B cell (primary cell): ENCODE measurements at regions not wholly inside any gene's neighbourhood (a gene's known extent, or its start where the extent isn't known, plus 50 kb on each side); places are given as distances from the start of the nearest gene placed in this dataset.

Experiments
- ATAC-seq: fragments of 200-7000 bp; cut with Tn5 transposase; one replicate; pipeline ENCODE4 v1.10.0; 2021; ENCODE audit warnings: low read depth, mild to moderate bottlenecking, moderate number of reproducible peaks, moderate library complexity
- CTCF ChIA-PET: fragments of 350-600 bp; sonication (Branson Sonifier 250); formaldehyde crosslinking; loops from one replicate; lab custom pipeline; 2021; ENCODE audit warnings: antibody characterized with exemption, inconsistent platforms; lab: Charles Lee
- POLR2A ChIA-PET: fragments of 350-600 bp; sonication (Branson Sonifier 250); formaldehyde crosslinking; loops from one replicate; lab custom pipeline; 2021; ENCODE audit warnings: antibody characterized with exemption; lab: Charles Lee
- DNase-seq: peaks from one replicate; pipeline ENCODE4 v3.0.0; 2013
- H2AFZ ChIP-seq: 2 replicates; pipeline ENCODE4 v1.6.1; 2012; ENCODE audit warnings: mild to moderate bottlenecking, low read depth, low read length; ENCODE audit not compliant: insufficient read depth, poor library complexity, severe bottlenecking
- H3K27ac ChIP-seq, 2 donors: 1 replicate in 1 of 2; 2 replicates in 1 of 2; pipeline ENCODE4 v1.5.1; 2012 to 2013; ENCODE audit warnings: low read length in 2 of 2, mild to moderate bottlenecking in 2 of 2, moderate library complexity in 1 of 2
- H3K27me3 ChIP-seq, 4 experiments: fragments of 200-600 bp in 1 of 4; sonication (generic) in 1 of 4; replicated peaks in 1 of 4; 1 replicate in 2 of 4; 2 replicates in 2 of 4; pipeline versions ENCODE4 v1.6.1 to v1.7.0; 2013 to 2016; ENCODE audit warnings: low read length in 3 of 4, mild to moderate bottlenecking in 2 of 4, mixed read lengths in 1 of 4, moderate library complexity in 1 of 4; ENCODE audit not compliant: insufficient read depth in 4 of 4, control insufficient read depth in 3 of 4; ENCODE audit errors: control extremely low read depth in 1 of 4
- H3K36me3 ChIP-seq, 2 experiments: replicated peaks in 1 of 2; 1 replicate in 1 of 2; 2 replicates in 1 of 2; pipeline versions ENCODE4 v1.6.1 to v1.7.1; 2013; ENCODE audit warnings: low read length in 1 of 2; ENCODE audit not compliant: insufficient read depth in 2 of 2, control insufficient read depth in 1 of 2; ENCODE audit errors: control extremely low read depth in 1 of 2, extremely low read depth in 1 of 2
- H3K4me1 ChIP-seq, 2 donors: fragments of 200-600 bp in 1 of 2; sonication (generic) in 1 of 2; 1 replicate in 1 of 2; 2 replicates in 1 of 2; pipeline versions ENCODE4 v1.5.1 to v1.6.1; 2013 to 2017; ENCODE audit warnings: low read length in 2 of 2; ENCODE audit not compliant: control insufficient read depth in 2 of 2, insufficient read depth in 2 of 2
- H3K4me2 ChIP-seq: replicated peaks from 2 replicates; pipeline ENCODE3; 2012; ENCODE audit warnings: mild to moderate bottlenecking, low read depth, low read length; ENCODE audit not compliant: poor library complexity, severe bottlenecking
- H3K4me3 ChIP-seq, 5 experiments: fragments of 200-600 bp in 1 of 5; sonication (generic) in 1 of 5; 1 replicate in 3 of 5; 2 replicates in 2 of 5; pipeline versions ENCODE4 v1.5.1 to v1.7.0; 2011 to 2016; ENCODE audit warnings: low read length in 4 of 5, mild to moderate bottlenecking in 4 of 5, low read depth in 2 of 5, control low read depth in 1 of 5, moderate library complexity in 1 of 5; ENCODE audit not compliant: insufficient read depth in 1 of 5; ENCODE audit errors: control extremely low read depth in 1 of 5, extremely low read depth in 1 of 5
- H3K79me2 ChIP-seq: fragments of 200-600 bp; sonication (generic); one replicate; pipeline ENCODE4 v1.6.0; 2016; ENCODE audit warnings: low read length; ENCODE audit not compliant: control insufficient read depth, insufficient read depth
- H3K9ac ChIP-seq: fragments of 200-600 bp; sonication (generic); 2 replicates; pipeline ENCODE4 v1.6.1; 2017; ENCODE audit warnings: mild to moderate bottlenecking, low read length, moderate library complexity
- H3K9me3 ChIP-seq, 3 donors: one replicate each; pipeline versions ENCODE4 v1.6.1 to v1.7.1; 2013; ENCODE audit warnings: low read length in 2 of 3; ENCODE audit not compliant: control insufficient read depth in 2 of 3, insufficient read depth in 1 of 3; ENCODE audit errors: control extremely low read depth in 1 of 3
- H4K20me1 ChIP-seq: 2 replicates; pipeline ENCODE4 v1.6.0; 2012; ENCODE audit warnings: mild to moderate bottlenecking, low read length; ENCODE audit not compliant: insufficient read depth, control insufficient read depth, poor library complexity, severe bottlenecking
- H3K27ac Mint-ChIP-seq: one replicate; pipeline ENCODE4 v1.8.0; 2021; ENCODE audit warnings: mixed read lengths
- H3K27me3 Mint-ChIP-seq: one replicate; pipeline ENCODE4 v1.8.0; 2021; ENCODE audit warnings: mixed read lengths
- H3K4me1 Mint-ChIP-seq: one replicate; pipeline ENCODE4 v1.8.0; 2021; ENCODE audit warnings: mixed read lengths
- H3K4me3 Mint-ChIP-seq: one replicate; pipeline ENCODE4 v1.8.0; 2021; ENCODE audit warnings: mixed read lengths
- H3K9me3 Mint-ChIP-seq: one replicate; pipeline ENCODE4 v1.8.0; 2022; ENCODE audit warnings: mixed read lengths; ENCODE audit not compliant: insufficient read depth
- EZH2 ChIP-seq: IDR thresholded peaks from 2 replicates; pipeline ENCODE4 v1.6.1; 2012; ENCODE audit warnings: borderline replicate concordance, low read depth, mild to moderate bottlenecking, moderate library complexity, low read length; ENCODE audit not compliant: insufficient read depth, poor library complexity, severe bottlenecking
- WGBS: methylation state at CpG from one replicate; pipeline ENCODE4 v1.1.5; 2013; ENCODE audit warnings: missing lambda C conversion rate; ENCODE audit not compliant: insufficient coverage; 5-methylcytosine and 5-hydroxymethylcytosine counted together
- intact Hi-C: fragments of 100-400 bp; cut with micrococcal nuclease; formaldehyde crosslinking; loops from one replicate; pipeline ENCODE4 v1.10.0; 2022
- TF ChIP-seq, protein P1 (sequence below): fragments of 200-600 bp; IDR thresholded peaks from one replicate; pipeline ENCODE4 v1.8.0; 2022; ENCODE audit warnings: antibody characterized with exemption, mild to moderate bottlenecking

GRCh38 chr2:128770143-128771085 lies 451.7 kb upstream of the HS6ST1 start:
- intact Hi-C loops = no loop called here
- H3K4me2 ChIP-seq = no peak overlapping the region
- Mint-ChIP-seq H3K9me3 (no peaks in the 10 kb centered on the region), H3K27ac (no peak overlapping the region), H3K27me3 (peaks cover 4% of the 10 kb centered on the region), H3K4me3 (no peak overlapping the region), H3K4me1 (peaks cover 3% of the 10 kb centered on the region)
- H4K20me1 ChIP-seq = no peaks in the 10 kb centered on the region
- H3K9ac ChIP-seq = no peak overlapping the region
- no peak overlapping the region for H2AFZ ChIP-seq
- no peak for ATAC-seq
- TF ChIP-seq EZH2 = no peak
- CTCF ChIA-PET = no interaction called here
- no peak for DNase-seq
- H3K9me3 ChIP-seq = no peaks in the 10 kb centered on the region
- 92% methylated on average over 18 of the region's 18 CpGs for WGBS
- H3K27me3 ChIP-seq = no peaks in the 10 kb centered on the region
- H3K4me3 ChIP-seq = no peak overlapping the region
- POLR2A ChIA-PET = no interaction called here
- H3K4me1 ChIP-seq = no peaks in the 10 kb centered on the region
- H3K36me3 ChIP-seq = no peaks in the 10 kb centered on the region
- H3K79me2 ChIP-seq = no peaks in the 10 kb centered on the region
- no peak overlapping the region for H3K27ac ChIP-seq

DNA sequence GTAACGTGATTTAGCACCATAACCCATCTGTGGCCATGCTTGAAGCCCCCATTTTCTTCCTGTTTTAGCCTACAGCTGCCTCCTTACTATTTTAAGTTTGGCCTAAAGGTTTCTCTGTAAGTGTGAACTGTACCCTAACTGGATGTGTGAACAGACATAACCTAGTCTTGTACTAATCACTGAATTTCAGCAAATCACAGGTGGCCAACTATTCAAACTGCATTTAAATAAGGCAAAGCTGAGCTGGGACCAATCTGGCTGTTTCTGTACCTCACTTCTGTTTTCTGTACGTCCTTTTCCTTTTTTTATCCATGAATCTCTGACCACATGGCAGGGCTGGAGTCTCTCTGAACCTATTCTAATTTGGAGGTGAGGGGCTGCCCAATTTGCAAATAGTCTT lies 452.7 kb upstream of the HS6ST1 start:
- intact Hi-C loops = no loop called here

More for the DNA sequence above, 452.7 kb upstream of the HS6ST1 start:
- H3K79me2 ChIP-seq = no peaks in the 10 kb centered on the region
- peaks cover 4% of the 10 kb centered on the region for H3K27me3 Mint-ChIP-seq
- no peaks in the 10 kb centered on the region for H3K9me3 Mint-ChIP-seq
- H3K27me3 ChIP-seq = no peaks in the 10 kb centered on the region
- no peak overlapping the region for H3K27ac ChIP-seq
- CTCF ChIA-PET = no interaction called here
- no peaks in the 10 kb centered on the region for H3K9me3 ChIP-seq
- H3K4me3 Mint-ChIP-seq = no peak overlapping the region
- no peak overlapping the region for H3K9ac ChIP-seq
- H3K4me1 ChIP-seq = no peaks in the 10 kb centered on the region
- no peak overlapping the region for H3K4me2 ChIP-seq
- DNase-seq (no peak), ATAC-seq (no peak)
- peak overlapping the region; percentile 5 for H2AFZ ChIP-seq
- POLR2A ChIA-PET = no interaction called here
- no peaks in the 10 kb centered on the region for H3K36me3 ChIP-seq
- WGBS = 44% methylated on average over 1 of the region's 2 CpGs
- peaks cover 3% of the 10 kb centered on the region for H3K4me1 Mint-ChIP-seq
- no peaks in the 10 kb centered on the region for H4K20me1 ChIP-seq
- no peak overlapping the region for H3K4me3 ChIP-seq
- no peak overlapping the region for H3K27ac Mint-ChIP-seq
- TF ChIP-seq, protein P1, sequence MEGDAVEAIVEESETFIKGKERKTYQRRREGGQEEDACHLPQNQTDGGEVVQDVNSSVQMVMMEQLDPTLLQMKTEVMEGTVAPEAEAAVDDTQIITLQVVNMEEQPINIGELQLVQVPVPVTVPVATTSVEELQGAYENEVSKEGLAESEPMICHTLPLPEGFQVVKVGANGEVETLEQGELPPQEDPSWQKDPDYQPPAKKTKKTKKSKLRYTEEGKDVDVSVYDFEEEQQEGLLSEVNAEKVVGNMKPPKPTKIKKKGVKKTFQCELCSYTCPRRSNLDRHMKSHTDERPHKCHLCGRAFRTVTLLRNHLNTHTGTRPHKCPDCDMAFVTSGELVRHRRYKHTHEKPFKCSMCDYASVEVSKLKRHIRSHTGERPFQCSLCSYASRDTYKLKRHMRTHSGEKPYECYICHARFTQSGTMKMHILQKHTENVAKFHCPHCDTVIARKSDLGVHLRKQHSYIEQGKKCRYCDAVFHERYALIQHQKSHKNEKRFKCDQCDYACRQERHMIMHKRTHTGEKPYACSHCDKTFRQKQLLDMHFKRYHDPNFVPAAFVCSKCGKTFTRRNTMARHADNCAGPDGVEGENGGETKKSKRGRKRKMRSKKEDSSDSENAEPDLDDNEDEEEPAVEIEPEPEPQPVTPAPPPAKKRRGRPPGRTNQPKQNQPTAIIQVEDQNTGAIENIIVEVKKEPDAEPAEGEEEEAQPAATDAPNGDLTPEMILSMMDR = no peak
- TF ChIP-seq EZH2 = no peak
